Fibroblast of mammary gland (primary cell): ENCODE measurements at regions not wholly inside any gene's neighbourhood (a gene's known extent, or its start where the extent isn't known, plus 50 kb on each side); places are given as distances from the start of the nearest gene placed in this dataset.

Source experiments
- DNase-seq: peaks from one replicate; pipeline ENCODE4 v3.0.0-alpha.2; 2010; ENCODE audit warnings: low read depth
- H3K4me3 ChIP-seq: 2 replicates; pipeline ENCODE4 v1.5.1; 2011; ENCODE audit warnings: low read depth, mild to moderate bottlenecking, low read length, moderate library complexity; ENCODE audit not compliant: control insufficient read depth
- CTCF ChIP-seq: conservative IDR thresholded peaks from 2 replicates; pipeline ENCODE4 v1.5.1; 2011; ENCODE audit warnings: low read depth, low read length, inconsistent platforms; ENCODE audit not compliant: control insufficient read depth, insufficient read depth

- no peak overlapping the region for H3K4me3 ChIP-seq
- no peak for TF ChIP-seq CTCF
- DNase-seq = no peak
Measured at GRCh38 chr1:29772584-29773100, 536.3 kb downstream of the PTPRU start.

GRCh38 chr1:29767769-29768425, 531.6 kb downstream of the PTPRU start:
- no peak for TF ChIP-seq CTCF
- H3K4me3 ChIP-seq = no peak overlapping the region
- no peak for DNase-seq

DNA sequence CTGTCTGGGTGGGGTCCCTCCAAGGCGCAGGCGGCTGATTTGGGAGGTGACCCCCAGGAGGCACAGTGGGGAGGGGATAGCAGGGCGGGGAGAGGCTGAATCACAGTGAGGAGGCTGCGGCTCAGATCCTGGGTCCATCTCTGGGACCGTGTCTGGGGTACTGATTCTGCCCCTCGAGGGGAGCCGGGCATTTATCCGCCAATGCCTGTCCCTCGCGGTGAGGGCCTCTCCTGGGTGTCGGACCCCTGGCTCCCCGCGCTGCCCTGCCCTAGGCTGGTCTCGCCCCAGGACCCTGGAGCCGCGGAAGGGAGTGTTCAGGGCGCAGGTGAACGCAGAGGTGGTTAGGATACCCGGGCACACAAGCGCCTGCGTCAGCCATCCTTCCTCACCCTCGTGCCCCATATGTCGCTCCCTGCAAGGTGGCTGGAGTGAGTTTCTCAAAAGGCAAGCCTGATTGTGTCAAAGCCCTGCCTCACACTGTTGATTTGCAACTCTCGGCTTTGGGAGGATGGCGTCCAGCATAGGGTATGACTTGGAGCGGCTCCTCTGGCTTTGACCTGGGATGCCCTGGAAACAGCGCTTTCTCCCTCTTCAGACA, 530.9 kb downstream of the PTPRU start:
- H3K4me3 ChIP-seq = no peak overlapping the region
- TF ChIP-seq CTCF = no peak
- no peak for DNase-seq

DNA sequence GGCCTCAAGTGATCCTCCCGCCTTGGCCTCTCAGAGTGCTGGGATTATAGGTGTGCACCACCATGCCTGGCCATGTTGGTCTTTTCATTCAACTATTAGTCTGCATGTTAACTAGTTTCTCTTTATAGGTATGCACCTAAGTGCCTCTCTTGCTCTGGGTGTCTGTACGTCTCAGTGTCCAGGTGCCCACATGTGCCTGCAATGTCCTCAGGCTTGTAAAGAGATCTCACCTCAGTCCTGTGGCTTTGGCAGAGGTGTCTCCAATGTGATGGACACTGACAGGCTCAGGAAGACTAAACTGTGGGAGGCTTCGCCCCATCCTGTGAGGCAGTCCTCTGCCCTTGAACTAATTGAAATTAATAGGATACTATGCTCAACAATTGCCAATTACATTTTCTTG, 526.3 kb downstream of the PTPRU start:
- H3K4me3 ChIP-seq = no peak overlapping the region
- no peak for DNase-seq
- TF ChIP-seq CTCF = no peak

DNA sequence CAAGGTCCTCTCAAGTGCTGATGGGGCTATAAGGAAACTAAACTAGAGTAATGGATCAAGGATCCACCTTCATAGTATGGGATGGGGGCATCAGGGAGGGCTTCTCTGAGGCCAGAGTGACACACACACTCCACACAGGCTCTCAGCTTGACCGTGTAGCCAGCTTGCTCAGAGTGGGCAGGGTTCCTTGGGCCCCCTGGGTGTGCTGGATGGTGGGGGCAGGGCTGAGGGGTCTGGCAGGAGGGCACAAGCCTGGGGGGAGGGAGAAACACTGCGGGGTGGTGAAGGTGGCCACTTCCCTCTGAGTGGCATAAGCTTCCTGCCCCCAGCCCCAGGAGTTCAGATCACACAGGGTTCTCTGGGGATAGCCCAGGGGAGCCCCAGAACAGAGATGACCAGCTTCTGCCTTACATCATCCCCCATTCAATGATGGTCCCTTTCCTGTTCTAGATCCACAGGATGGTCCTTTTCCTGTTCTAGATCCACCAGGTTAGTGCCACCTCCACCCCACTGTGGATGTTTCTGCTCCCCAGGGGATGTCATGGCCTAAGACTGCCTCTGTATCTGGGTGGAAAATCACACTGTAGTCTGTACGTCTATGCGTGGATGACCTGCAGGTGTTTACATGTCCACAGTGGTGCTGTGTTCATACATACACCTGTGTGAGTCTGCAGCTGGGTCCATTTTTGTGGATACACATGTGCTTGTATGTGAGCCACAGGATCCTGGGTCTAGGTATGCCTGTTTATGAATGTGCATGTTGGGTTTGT, 525.0 kb downstream of the PTPRU start:
- no peak for TF ChIP-seq CTCF
- DNase-seq = no peak
- H3K4me3 ChIP-seq = no peak overlapping the region

- TF ChIP-seq CTCF = no peak
- H3K4me3 ChIP-seq = no peak overlapping the region
- no peak for DNase-seq
Measured at GRCh38 chr1:29760067-29760564, 523.8 kb downstream of the PTPRU start.
